GM06990 (cell line): ENCODE measurements at regions not wholly inside any gene's neighbourhood (a gene's known extent, or its start where the extent isn't known, plus 50 kb on each side); places are given as distances from the start of the nearest gene placed in this dataset.
"Not testable (repeated sequence)": the region's sequence is repeated elsewhere in the genome, so short reads cannot be mapped to it uniquely, and the experiment has no call there.

ENCODE experiments used
- DNase-seq: peaks from one replicate; pipeline ENCODE4 v3.0.0-alpha.2; 2011; ENCODE audit not compliant: insufficient read length; ENCODE audit errors: extremely low read depth
- H3K27me3 ChIP-seq: replicated peaks from 2 replicates; pipeline ENCODE4 v1.6.0; 2011; ENCODE audit warnings: low read length; ENCODE audit not compliant: control insufficient read depth, insufficient read depth
- H3K36me3 ChIP-seq: 2 replicates; pipeline ENCODE4 v1.5.1; 2011; ENCODE audit warnings: low read length; ENCODE audit not compliant: control insufficient read depth, insufficient read depth
- H3K4me3 ChIP-seq: replicated peaks from 2 replicates; pipeline ENCODE4 v1.5.1; 2011; ENCODE audit warnings: low read depth, mild to moderate bottlenecking, control low read depth, low read length
- TF ChIP-seq, protein P1 (sequence below): IDR thresholded peaks from 2 replicates; pipeline ENCODE4 v1.5.1; 2011; ENCODE audit warnings: low read length, control low read depth, mild to moderate bottlenecking, inconsistent platforms; ENCODE audit not compliant: insufficient read depth, poor library complexity, severe bottlenecking

GRCh38 chr12:131316388-131316787 lies 362.7 kb downstream of the ADGRD1 start:
- TF ChIP-seq, protein P1, sequence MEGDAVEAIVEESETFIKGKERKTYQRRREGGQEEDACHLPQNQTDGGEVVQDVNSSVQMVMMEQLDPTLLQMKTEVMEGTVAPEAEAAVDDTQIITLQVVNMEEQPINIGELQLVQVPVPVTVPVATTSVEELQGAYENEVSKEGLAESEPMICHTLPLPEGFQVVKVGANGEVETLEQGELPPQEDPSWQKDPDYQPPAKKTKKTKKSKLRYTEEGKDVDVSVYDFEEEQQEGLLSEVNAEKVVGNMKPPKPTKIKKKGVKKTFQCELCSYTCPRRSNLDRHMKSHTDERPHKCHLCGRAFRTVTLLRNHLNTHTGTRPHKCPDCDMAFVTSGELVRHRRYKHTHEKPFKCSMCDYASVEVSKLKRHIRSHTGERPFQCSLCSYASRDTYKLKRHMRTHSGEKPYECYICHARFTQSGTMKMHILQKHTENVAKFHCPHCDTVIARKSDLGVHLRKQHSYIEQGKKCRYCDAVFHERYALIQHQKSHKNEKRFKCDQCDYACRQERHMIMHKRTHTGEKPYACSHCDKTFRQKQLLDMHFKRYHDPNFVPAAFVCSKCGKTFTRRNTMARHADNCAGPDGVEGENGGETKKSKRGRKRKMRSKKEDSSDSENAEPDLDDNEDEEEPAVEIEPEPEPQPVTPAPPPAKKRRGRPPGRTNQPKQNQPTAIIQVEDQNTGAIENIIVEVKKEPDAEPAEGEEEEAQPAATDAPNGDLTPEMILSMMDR, result no peak
- Histone ChIP-seq H3K4me3 (no peak overlapping the region), H3K36me3 (no peaks in the 10 kb centered on the region), H3K27me3 (no peaks in the 10 kb centered on the region)
- no peak for DNase-seq

DNA sequence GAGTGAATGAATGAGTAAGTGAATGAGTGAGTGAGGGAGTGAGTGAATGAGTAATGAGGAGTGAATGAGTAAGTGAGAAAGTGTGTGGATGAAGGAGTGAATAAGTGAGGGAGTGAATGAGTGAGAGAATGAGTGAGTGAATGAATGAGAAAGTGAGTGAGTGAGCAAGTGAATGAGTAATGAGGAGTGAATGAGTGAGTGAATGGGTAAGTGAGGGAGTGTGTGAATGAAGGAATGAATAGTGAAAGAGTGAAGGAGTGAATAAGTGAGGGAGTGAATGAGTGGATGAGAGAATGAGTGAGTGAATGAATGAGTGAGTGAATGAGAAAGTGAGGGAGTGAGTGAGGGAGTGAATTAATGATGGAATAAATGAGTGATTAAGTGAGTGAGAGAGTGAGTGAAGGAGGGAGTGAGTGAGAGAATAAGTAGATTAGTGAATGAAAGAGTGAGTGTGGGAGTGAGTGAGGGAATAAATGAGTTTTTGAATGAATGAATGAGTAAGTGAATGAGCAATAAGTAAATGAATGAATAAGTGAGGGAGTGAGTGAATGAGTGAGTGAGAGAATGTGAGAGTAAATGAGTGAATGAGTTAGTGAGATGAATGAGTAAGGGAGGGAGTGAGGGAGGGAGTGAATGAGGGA lies 364.5 kb downstream of the ADGRD1 start:
- H3K27me3 ChIP-seq, result no peaks in the 10 kb centered on the region
- no peak overlapping the region for H3K4me3 ChIP-seq
- TF ChIP-seq, protein P1, result no peak
- no peaks in the 10 kb centered on the region for H3K36me3 ChIP-seq
- DNase-seq, result no peak

DNA sequence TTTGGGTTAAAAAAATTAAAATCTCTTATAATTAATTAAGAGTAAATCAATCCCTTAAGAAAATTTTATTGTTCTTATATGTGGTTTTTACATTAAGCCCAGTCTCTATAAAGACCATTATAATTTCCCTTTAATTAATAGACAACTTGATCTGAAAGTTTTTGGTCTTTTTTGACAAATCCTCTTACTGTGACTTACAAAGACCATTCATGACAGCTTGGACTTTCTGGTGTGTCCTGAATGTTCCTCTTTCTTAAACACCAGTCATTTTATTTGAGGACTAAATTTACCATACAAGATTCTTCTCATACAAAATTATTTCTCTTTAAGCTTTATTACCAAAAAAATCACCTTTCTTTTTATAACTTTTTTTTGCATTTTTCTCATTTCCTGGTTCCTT lies 368.3 kb downstream of the ADGRD1 start:
- no peak for DNase-seq
- TF ChIP-seq, protein P1, result no peak
- no peak overlapping the region for H3K4me3 ChIP-seq
- no peaks in the 10 kb centered on the region for H3K27me3 ChIP-seq
- H3K36me3 ChIP-seq, result no peaks in the 10 kb centered on the region

DNA sequence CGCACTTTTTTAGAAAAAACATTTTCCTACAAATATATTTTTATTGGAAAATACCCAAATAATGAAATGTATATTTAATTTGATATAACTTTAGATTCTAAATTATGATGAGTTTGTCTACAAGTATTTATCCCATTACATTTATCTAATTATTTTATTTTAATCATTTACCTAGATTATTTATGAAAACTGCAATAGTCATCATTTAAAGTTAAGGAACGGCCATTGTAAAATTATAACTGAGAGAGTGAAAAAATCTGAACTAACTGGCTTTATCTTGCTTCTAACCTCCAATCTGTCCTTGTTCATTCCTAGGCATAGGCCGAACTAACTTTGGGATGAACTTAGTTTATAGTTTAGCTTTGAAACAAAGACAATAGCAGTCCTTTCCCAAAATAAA lies 368.8 kb downstream of the ADGRD1 start:
- DNase-seq, H3K4me3 ChIP-seq, H3K36me3 ChIP-seq, H3K27me3 ChIP-seq: not testable (repeated sequence)

DNA sequence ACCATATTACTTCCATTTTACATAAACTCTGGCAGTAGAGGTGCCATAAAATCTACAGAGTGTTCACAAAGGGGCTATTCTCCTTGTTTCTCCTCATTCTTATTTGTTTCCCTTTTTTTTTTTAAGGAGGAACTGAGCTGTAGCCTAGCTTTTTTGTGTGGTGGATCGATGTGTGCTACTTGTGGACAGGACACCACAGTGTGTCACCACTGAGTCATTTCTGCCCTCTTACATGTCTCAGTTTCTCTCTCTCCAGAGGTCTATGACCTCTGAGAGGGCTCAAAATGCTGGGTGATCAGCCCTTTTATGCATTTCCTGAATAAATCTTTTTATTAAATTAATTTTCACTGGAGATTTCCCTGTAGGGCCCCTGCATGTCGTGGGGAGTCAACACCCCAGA lies 370.2 kb downstream of the ADGRD1 start:
- H3K36me3 ChIP-seq, result no peaks in the 10 kb centered on the region
- no peak for DNase-seq
- H3K27me3 ChIP-seq, result no peaks in the 10 kb centered on the region
- TF ChIP-seq, protein P1, result no peak
- no peak overlapping the region for H3K4me3 ChIP-seq

GRCh38 chr12:131327521-131328488 lies 374.1 kb downstream of the ADGRD1 start:
- TF ChIP-seq, protein P1, result peak; percentile 6
- no peak for DNase-seq
- H3K4me3 ChIP-seq, result no peak overlapping the region
- H3K36me3 ChIP-seq, result no peaks in the 10 kb centered on the region
- no peaks in the 10 kb centered on the region for H3K27me3 ChIP-seq

- not testable (repeated sequence) for H3K36me3 ChIP-seq, H3K27me3 ChIP-seq, H3K4me3 ChIP-seq, DNase-seq
These were observed 375.4 kb downstream of the ADGRD1 start for GRCh38 chr12:131328861-131329845.
